Testis (tissue), 2 donors: ENCODE measurements at regions not wholly inside any gene's neighbourhood (a gene's known extent, or its start where the extent isn't known, plus 50 kb on each side); places are given as distances from the start of the nearest gene placed in this dataset.

ENCODE experiments used
- DNase-seq: peaks from one replicate; pipeline ENCODE4 v3.0.0-alpha.2; 2019
- H3K27ac ChIP-seq, 2 donors: fragments of 200-600 bp; sonication (generic); one replicate each; pipeline ENCODE4 v1.5.1; 2019
- H3K27me3 ChIP-seq: fragments of 200-600 bp; sonication (generic); one replicate; pipeline ENCODE4 v1.5.1; 2019
- H3K36me3 ChIP-seq: fragments of 200-600 bp; sonication (generic); one replicate; pipeline ENCODE4 v1.5.1; 2017; ENCODE audit warnings: low read depth; ENCODE audit errors: missing control alignments
- H3K4me1 ChIP-seq: fragments of 200-600 bp; sonication (generic); one replicate; pipeline ENCODE4 v1.5.1; 2019
- H3K4me3 ChIP-seq, 2 donors: fragments of 200-600 bp; sonication (generic); one replicate each; pipeline ENCODE4 v1.5.1; 2017 to 2019
- H3K9me3 ChIP-seq: fragments of 200-600 bp; sonication (generic); one replicate; pipeline ENCODE4 v1.5.1; 2017
- POLR2A ChIP-seq: fragments of 450-650 bp; IDR thresholded peaks from one replicate; pipeline ENCODE4 v1.6.1; 2017; ENCODE audit warnings: antibody characterized with exemption, mild to moderate bottlenecking, moderate library complexity
- WGBS, 2 donors: methylation state at CpG; one replicate each; pipeline ENCODE4 v1.1.5; 2018; 5-methylcytosine and 5-hydroxymethylcytosine counted together
- intact Hi-C: fragments of 100-400 bp; cut with DNase I; formaldehyde crosslinking; loops from one replicate; pipeline ENCODE4 v1.15.1; 2023; ENCODE audit warnings: low total_unique reads
- TF ChIP-seq, protein P1 (sequence below), 3 experiments: fragments of 450-650 bp in 2 of 3; fragments of 200-600 bp in 1 of 3; sonication (generic) in 1 of 3; IDR thresholded peaks; one replicate each; pipeline ENCODE4 v1.5.1; 2016 to 2019; ENCODE audit warnings: antibody characterized with exemption in 3 of 3, mild to moderate bottlenecking in 2 of 3, moderate library complexity in 1 of 3

DNA sequence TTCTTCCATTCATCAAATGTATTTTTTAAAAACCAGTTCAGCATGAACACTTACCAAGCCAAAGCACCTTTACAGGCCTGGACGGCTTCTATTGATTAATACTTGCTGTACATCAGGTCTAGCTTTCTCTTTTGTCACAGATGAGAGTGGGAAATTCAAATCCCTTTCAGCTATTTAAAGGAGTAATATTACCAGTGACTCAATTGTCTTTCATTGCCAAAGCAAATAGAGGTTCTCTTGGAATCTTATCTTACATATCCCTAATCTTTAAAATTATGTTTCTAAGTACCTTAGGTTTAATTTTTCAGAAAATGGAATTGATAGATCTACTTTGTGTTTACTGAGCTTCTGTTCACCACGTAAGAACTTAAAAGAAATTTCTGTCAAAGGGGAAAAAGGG is 922.9 kb downstream of the NSUN3 start:
- Histone ChIP-seq H3K4me3 (no peak overlapping the region), H3K27me3 (no peaks in the 10 kb centered on the region), H3K4me1 (no peaks in the 10 kb centered on the region), H3K36me3 (no peaks in the 10 kb centered on the region), H3K27ac (no peak overlapping the region), H3K9me3 (no peaks in the 10 kb centered on the region)
- DNase-seq: no peak
- TF ChIP-seq, protein P1, sequence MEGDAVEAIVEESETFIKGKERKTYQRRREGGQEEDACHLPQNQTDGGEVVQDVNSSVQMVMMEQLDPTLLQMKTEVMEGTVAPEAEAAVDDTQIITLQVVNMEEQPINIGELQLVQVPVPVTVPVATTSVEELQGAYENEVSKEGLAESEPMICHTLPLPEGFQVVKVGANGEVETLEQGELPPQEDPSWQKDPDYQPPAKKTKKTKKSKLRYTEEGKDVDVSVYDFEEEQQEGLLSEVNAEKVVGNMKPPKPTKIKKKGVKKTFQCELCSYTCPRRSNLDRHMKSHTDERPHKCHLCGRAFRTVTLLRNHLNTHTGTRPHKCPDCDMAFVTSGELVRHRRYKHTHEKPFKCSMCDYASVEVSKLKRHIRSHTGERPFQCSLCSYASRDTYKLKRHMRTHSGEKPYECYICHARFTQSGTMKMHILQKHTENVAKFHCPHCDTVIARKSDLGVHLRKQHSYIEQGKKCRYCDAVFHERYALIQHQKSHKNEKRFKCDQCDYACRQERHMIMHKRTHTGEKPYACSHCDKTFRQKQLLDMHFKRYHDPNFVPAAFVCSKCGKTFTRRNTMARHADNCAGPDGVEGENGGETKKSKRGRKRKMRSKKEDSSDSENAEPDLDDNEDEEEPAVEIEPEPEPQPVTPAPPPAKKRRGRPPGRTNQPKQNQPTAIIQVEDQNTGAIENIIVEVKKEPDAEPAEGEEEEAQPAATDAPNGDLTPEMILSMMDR (IDR thresholded peaks at IDR 0.05): no peak
- no peak for TF ChIP-seq POLR2A
- intact Hi-C loops: no loop called here
- 94 to 97% methylated on average over 2 of the region's 2 CpGs for WGBS, 2 donors

DNA sequence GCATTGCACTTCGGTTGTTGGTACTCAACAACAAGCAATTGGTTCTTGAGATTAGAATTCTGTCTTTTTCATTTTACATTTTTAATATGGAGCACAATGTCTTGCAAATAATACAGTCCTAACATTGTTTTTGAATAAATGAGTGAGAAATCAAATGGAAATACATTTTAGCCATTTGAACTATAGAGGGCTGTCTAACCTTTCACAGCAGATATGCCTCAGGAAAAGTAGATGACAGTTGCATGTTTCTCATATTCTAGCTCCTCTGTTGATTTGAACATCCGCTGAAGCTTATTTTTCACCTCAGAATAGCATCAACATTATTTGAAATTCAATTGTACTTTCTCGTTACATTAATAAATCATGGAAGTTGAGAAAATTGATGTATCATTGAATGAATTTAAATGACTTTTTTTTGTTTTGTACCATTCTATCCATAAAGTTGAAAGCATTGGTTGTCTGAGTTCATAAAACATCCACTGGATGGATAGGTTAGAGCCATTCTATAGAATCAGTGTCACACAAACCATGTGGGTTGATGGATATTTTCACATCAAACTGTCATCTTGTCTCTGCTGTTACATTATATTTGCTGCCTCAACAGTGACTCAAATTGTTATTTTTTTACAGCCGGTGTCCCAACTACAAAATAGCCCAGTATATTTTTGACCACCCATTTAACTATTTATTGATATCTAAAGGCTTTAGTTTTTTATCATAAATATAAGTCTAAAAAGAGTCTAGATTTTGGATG is 928.3 kb downstream of the NSUN3 start:
- intact Hi-C loops: no loop called here
- Histone ChIP-seq H3K27me3 (no peaks in the 10 kb centered on the region), H3K4me3 (no peak overlapping the region), H3K36me3 (no peaks in the 10 kb centered on the region), H3K27ac (no peak overlapping the region), H3K9me3 (peaks cover 3% of the 10 kb centered on the region), H3K4me1 (no peaks in the 10 kb centered on the region)
- no peak for TF ChIP-seq POLR2A
- TF ChIP-seq, protein P1 (IDR thresholded peaks at IDR 0.05): no peak
- no peak for DNase-seq
- 93% methylated on average over 4 of the region's 4 CpGs for WGBS, 2 donors

DNA sequence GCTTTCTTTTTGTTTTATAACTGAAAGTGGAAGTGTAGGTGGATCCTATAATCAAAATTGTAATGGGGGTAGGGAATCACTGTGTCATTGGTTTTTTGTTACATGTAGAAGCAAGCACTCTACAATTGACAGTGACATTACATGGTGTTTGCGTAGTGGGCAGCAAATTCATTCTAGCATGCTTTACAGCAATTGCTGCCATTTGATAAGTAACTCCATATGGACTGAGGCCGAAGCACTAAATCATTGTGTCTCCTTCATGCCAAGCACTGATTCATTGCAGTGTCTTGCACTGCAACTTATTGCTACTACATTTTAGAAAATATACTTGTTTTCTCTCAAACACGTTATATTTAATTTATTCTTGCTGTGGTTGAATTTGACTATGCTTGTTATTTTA is 933.9 kb downstream of the NSUN3 start:
- H3K9me3 ChIP-seq: peaks cover 3% of the 10 kb centered on the region
- no peak overlapping the region for H3K27ac ChIP-seq
- no peak for DNase-seq
- H3K36me3 ChIP-seq: no peaks in the 10 kb centered on the region
- H3K27me3 ChIP-seq: no peaks in the 10 kb centered on the region
- WGBS, 2 donors: 76 to 88% methylated on average over 3 of the region's 3 CpGs
- H3K4me1 ChIP-seq: no peaks in the 10 kb centered on the region
- TF ChIP-seq, protein P1 (IDR thresholded peaks at IDR 0.05): no peak
- no peak for TF ChIP-seq POLR2A
- intact Hi-C loops: no loop called here
- no peak overlapping the region for H3K4me3 ChIP-seq

DNA sequence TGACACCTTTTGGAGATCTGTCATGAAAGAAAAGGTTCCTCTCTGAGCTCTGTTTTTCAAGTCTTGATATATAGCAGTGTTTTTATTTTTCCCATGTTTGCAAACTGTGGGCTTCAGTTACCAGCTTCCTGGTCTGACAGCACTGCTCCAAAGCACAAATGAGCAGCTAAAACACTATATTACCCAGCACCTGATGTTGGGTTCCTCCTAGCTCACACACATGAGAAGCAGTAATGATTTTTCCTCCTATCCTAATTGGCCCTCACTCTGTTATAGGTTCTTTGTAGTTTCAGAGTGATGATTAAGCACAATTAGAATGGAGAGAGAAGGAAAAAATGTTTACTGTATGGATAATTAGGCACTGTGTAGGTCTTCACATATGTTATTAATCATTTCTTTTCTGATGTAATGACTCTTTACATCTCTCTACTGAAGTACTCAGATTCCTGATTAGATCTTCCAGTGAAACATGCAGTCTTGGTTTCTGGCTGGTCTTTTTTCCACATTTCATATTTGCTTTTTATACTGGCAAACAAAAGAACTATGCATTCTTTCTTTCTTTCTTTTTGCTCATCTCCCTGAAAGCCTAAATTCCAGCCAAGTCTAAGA is 939.7 kb downstream of the NSUN3 start:
- H3K9me3 ChIP-seq: no peaks in the 10 kb centered on the region
- H3K36me3 ChIP-seq: no peaks in the 10 kb centered on the region
- H3K4me3 ChIP-seq: no peak overlapping the region
- no peaks in the 10 kb centered on the region for H3K27me3 ChIP-seq
- DNase-seq: no peak
- intact Hi-C loops: no loop called here
- TF ChIP-seq, protein P1 (IDR thresholded peaks at IDR 0.05): no peak
- TF ChIP-seq POLR2A: no peak
- H3K27ac ChIP-seq: no peak overlapping the region
- H3K4me1 ChIP-seq: no peaks in the 10 kb centered on the region

DNA sequence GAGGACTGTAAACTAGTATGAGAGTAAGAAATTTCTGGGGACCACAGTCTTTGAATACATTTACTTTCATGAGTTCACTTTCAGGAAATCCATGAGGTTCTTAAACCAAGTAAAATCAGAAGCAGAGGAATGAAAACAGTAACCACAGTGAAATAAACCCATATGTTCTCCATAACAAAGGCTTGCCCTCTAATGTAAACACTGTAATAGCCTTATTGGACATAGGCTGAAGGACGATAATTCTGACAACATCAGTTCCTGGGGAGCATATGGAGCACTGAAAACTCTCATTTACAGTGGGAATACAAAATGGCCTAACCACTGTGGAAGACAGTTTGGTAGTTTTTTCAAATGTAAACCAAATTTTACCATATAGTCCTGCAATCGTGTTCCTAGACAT is 965.8 kb downstream of the NSUN3 start:
- no peaks in the 10 kb centered on the region for H3K36me3 ChIP-seq
- no peak overlapping the region for H3K27ac ChIP-seq
- 90 to 92% methylated on average over 2 of the region's 2 CpGs for WGBS, 2 donors
- no peaks in the 10 kb centered on the region for H3K27me3 ChIP-seq
- no peak overlapping the region for H3K4me3 ChIP-seq
- H3K9me3 ChIP-seq: no peaks in the 10 kb centered on the region
- TF ChIP-seq, protein P1 (IDR thresholded peaks at IDR 0.05): no peak
- TF ChIP-seq POLR2A: no peak
- no peaks in the 10 kb centered on the region for H3K4me1 ChIP-seq
- DNase-seq: no peak
- intact Hi-C loops: no loop called here
